NCI-H2081 treated with DMSO at 0.1 percent for 48 hours (cell line): ENCODE measurements at regions not wholly inside any gene's neighbourhood (a gene's known extent, or its start where the extent isn't known, plus 50 kb on each side); places are given as distances from the start of the nearest gene placed in this dataset.
"Not testable (repeated sequence)": the region's sequence is repeated elsewhere in the genome, so short reads cannot be mapped to it uniquely, and the experiment has no call there.

Experiments
- DNase-seq: peaks from one replicate; lab custom pipeline; 2025; lab: John Stamatoyannopoulos, UW

- DNase-seq: no peak
Measured at GRCh38 chr18:75854174-75854573, 426.7 kb upstream of the SMIM21 start.

- DNase-seq: no peak
Measured at GRCh38 chr18:75846321-75846720, 418.8 kb upstream of the SMIM21 start.

- no peak for DNase-seq
Measured at GRCh38 chr18:75845413-75845812, 417.9 kb upstream of the SMIM21 start.

- DNase-seq: no peak
Measured at GRCh38 chr18:75844146-75844545, 416.6 kb upstream of the SMIM21 start.

GRCh38 chr18:75840131-75840530 lies 412.6 kb upstream of the SMIM21 start:
- no peak for DNase-seq

GRCh38 chr18:75839686-75840085 lies 412.2 kb upstream of the SMIM21 start:
- DNase-seq: not testable (repeated sequence)

GRCh38 chr18:75839041-75839440 lies 411.5 kb upstream of the SMIM21 start:
- DNase-seq: no peak

- DNase-seq: no peak
Measured at GRCh38 chr18:75837316-75837715, 409.8 kb upstream of the SMIM21 start.

GRCh38 chr18:75836516-75836915 lies 409.0 kb upstream of the SMIM21 start:
- DNase-seq: no peak

- DNase-seq: no peak
Measured at GRCh38 chr18:75831960-75832359, 404.5 kb upstream of the SMIM21 start.

- DNase-seq: no peak
Measured at GRCh38 chr18:75830828-75831227, 403.3 kb upstream of the SMIM21 start.

GRCh38 chr18:75829091-75829490 lies 401.6 kb upstream of the SMIM21 start:
- DNase-seq: no peak

GRCh38 chr18:75828379-75828778 lies 400.9 kb upstream of the SMIM21 start:
- DNase-seq: no peak

GRCh38 chr18:75827751-75828287 lies 400.3 kb upstream of the SMIM21 start:
- no peak for DNase-seq

GRCh38 chr18:75824661-75825060 lies 397.2 kb upstream of the SMIM21 start:
- no peak for DNase-seq

- no peak for DNase-seq
Measured at GRCh38 chr18:75823471-75823870, 396.0 kb upstream of the SMIM21 start.

GRCh38 chr18:75818383-75818782 lies 390.9 kb upstream of the SMIM21 start:
- no peak for DNase-seq

- no peak for DNase-seq
Measured at GRCh38 chr18:75815767-75816166, 388.3 kb upstream of the SMIM21 start.

GRCh38 chr18:75812761-75813160 lies 385.3 kb upstream of the SMIM21 start:
- no peak for DNase-seq

GRCh38 chr18:75810961-75811551 lies 383.6 kb upstream of the SMIM21 start:
- no peak for DNase-seq

GRCh38 chr18:75810516-75810915 lies 383.0 kb upstream of the SMIM21 start:
- no peak for DNase-seq

GRCh38 chr18:75809926-75810255 lies 382.4 kb upstream of the SMIM21 start:
- no peak for DNase-seq

- DNase-seq: no peak
Measured at GRCh38 chr18:75809151-75809925, 381.8 kb upstream of the SMIM21 start.

GRCh38 chr18:75805265-75805664 lies 377.8 kb upstream of the SMIM21 start:
- no peak for DNase-seq
